GM18907 (cell line): ENCODE measurements at regions not wholly inside any gene's neighbourhood (a gene's known extent, or its start where the extent isn't known, plus 50 kb on each side); places are given as distances from the start of the nearest gene placed in this dataset.

ENCODE experiments used
- ATAC-seq: cut with Tn5 transposase; IDR thresholded peaks from one replicate; pipeline ENCODE4 v1.9.1; 2021; ENCODE audit warnings: mild to moderate bottlenecking, moderate library complexity; ENCODE audit not compliant: unreplicated experiment

GRCh38 chr5:5705010-5705409 is 282.5 kb downstream of the ICE1 start:
- no peak for ATAC-seq

- no peak for ATAC-seq
Observed at GRCh38 chr5:5704352-5704751, 281.9 kb downstream of the ICE1 start.

- ATAC-seq: no peak
Observed at GRCh38 chr5:5702934-5703333, 280.5 kb downstream of the ICE1 start.

- ATAC-seq: no peak
Observed at GRCh38 chr5:5700549-5700948, 278.1 kb downstream of the ICE1 start.

- no peak for ATAC-seq
Observed at GRCh38 chr5:5699062-5699461, 276.6 kb downstream of the ICE1 start.

GRCh38 chr5:5695266-5695665 is 272.8 kb downstream of the ICE1 start:
- ATAC-seq: no peak

- ATAC-seq: no peak
Observed at GRCh38 chr5:5688925-5689310, 266.4 kb downstream of the ICE1 start.

- ATAC-seq: no peak
Observed at GRCh38 chr5:5688194-5688924, 265.9 kb downstream of the ICE1 start.

- ATAC-seq: no peak
Observed at GRCh38 chr5:5687113-5687512, 264.6 kb downstream of the ICE1 start.

- ATAC-seq: no peak
Observed at GRCh38 chr5:5686356-5686755, 263.9 kb downstream of the ICE1 start.

GRCh38 chr5:5685737-5686136 is 263.3 kb downstream of the ICE1 start:
- ATAC-seq: no peak

- ATAC-seq: no peak
Observed at GRCh38 chr5:5683174-5683573, 260.7 kb downstream of the ICE1 start.

GRCh38 chr5:5678909-5679308 is 256.4 kb downstream of the ICE1 start:
- ATAC-seq: no peak

- ATAC-seq: no peak
Observed at GRCh38 chr5:5677738-5678137, 255.3 kb downstream of the ICE1 start.

- no peak for ATAC-seq
Observed at GRCh38 chr5:5676218-5676617, 253.7 kb downstream of the ICE1 start.

GRCh38 chr5:5675511-5675910 is 253.0 kb downstream of the ICE1 start:
- ATAC-seq: no peak

GRCh38 chr5:5671823-5672222 is 249.3 kb downstream of the ICE1 start:
- no peak for ATAC-seq

GRCh38 chr5:5667136-5667554 is 244.7 kb downstream of the ICE1 start:
- no peak for ATAC-seq

GRCh38 chr5:5666369-5666768 is 243.9 kb downstream of the ICE1 start:
- no peak for ATAC-seq

- no peak for ATAC-seq
Observed at GRCh38 chr5:5666076-5666365, 243.5 kb downstream of the ICE1 start.

- ATAC-seq: no peak
Observed at GRCh38 chr5:5665225-5666075, 243.0 kb downstream of the ICE1 start.

- no peak for ATAC-seq
Observed at GRCh38 chr5:5658889-5659465, 236.5 kb downstream of the ICE1 start.
